ENCODE measurements at regions not wholly inside any gene's neighbourhood (a gene's known extent, or its start where the extent isn't known, plus 50 kb on each side); places are given as distances from the start of the nearest gene placed in this dataset.

GRCh38 chr7:22610263-22610662 lies 110.3 kb upstream of the STEAP1B start:
- TF ChIP-seq CTCF (IDR thresholded peaks at IDR 0.05; ENCODE audit: low read depth, low read length) (no peak), EZH2phosphoT487 (IDR thresholded peaks at IDR 0.05; ENCODE audit: low read depth) (no peak)
- Histone ChIP-seq H3K36me3 (replicated peaks; ENCODE audit: low read depth, low read length) (peaks cover 42% of the 10 kb centered on the region), H3K4me2 (ENCODE audit: low read length) (no peak overlapping the region), H3K79me2 (ENCODE audit: low read length) (peaks cover 82% of the 10 kb centered on the region), H3K4me1 (ENCODE audit: low read length) (peaks cover 54% of the 10 kb centered on the region), H3K9ac (ENCODE audit: low read length) (no peak overlapping the region), H3K9me3 (ENCODE audit: insufficient read depth, low read length) (no peaks in the 10 kb centered on the region), H3K27ac (ENCODE audit: low read length) (no peak overlapping the region), H4K20me1 (ENCODE audit: insufficient read depth, low read length) (peaks cover 37% of the 10 kb centered on the region), H2AFZ (ENCODE audit: low read depth, low read length) (no peak overlapping the region), H3K4me3 (ENCODE audit: low read length) (no peak overlapping the region), H3K27me3 (ENCODE audit: low read depth, low read length) (no peaks in the 10 kb centered on the region)

- Histone ChIP-seq H3K36me3 (replicated peaks; ENCODE audit: low read depth, low read length) (peaks cover 47% of the 10 kb centered on the region), H4K20me1 (ENCODE audit: insufficient read depth, low read length) (peaks cover 64% of the 10 kb centered on the region), H3K27ac (ENCODE audit: low read length) (no peak overlapping the region), H2AFZ (ENCODE audit: low read depth, low read length) (no peak overlapping the region), H3K4me1 (ENCODE audit: low read length) (peaks cover 35% of the 10 kb centered on the region), H3K9me3 (ENCODE audit: insufficient read depth, low read length) (no peaks in the 10 kb centered on the region), H3K27me3 (ENCODE audit: low read depth, low read length) (no peaks in the 10 kb centered on the region), H3K4me3 (ENCODE audit: low read length) (no peak overlapping the region), H3K9ac (ENCODE audit: low read length) (no peak overlapping the region), H3K4me2 (ENCODE audit: low read length) (no peak overlapping the region), H3K79me2 (ENCODE audit: low read length) (peaks cover 80% of the 10 kb centered on the region)
- TF ChIP-seq CTCF (IDR thresholded peaks at IDR 0.05; ENCODE audit: low read depth, low read length) = no peak
- no peak for TF ChIP-seq EZH2phosphoT487 (IDR thresholded peaks at IDR 0.05; ENCODE audit: low read depth)
Observed at GRCh38 chr7:22607180-22607579, 107.2 kb upstream of the STEAP1B start.

DNA sequence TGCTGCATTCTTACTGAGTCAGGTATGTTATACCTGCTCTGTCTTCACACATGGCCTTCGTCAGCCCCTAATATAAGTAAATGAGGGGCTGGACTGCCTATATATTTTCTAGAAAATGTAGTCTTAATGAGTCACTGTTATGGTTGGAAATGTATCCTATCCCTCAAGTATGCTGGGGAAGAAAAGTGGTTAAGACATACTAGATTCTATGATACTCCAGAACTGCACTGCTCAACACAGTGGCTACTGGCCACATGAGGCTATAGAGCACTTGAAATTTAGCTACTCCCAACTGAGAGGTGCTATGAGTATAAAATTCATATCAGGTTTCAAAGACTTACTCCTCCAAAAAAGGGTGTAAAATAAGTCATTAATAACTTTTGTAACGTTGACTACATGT lies 104.3 kb upstream of the STEAP1B start:
- TF ChIP-seq CTCF (IDR thresholded peaks at IDR 0.05; ENCODE audit: low read depth, low read length) (no peak), EZH2phosphoT487 (IDR thresholded peaks at IDR 0.05; ENCODE audit: low read depth) (no peak)
- Histone ChIP-seq H2AFZ (ENCODE audit: low read depth, low read length) (no peak overlapping the region), H3K4me3 (ENCODE audit: low read length) (no peak overlapping the region), H3K9me3 (ENCODE audit: insufficient read depth, low read length) (no peaks in the 10 kb centered on the region), H4K20me1 (ENCODE audit: insufficient read depth, low read length) (peaks cover 74% of the 10 kb centered on the region), H3K4me1 (ENCODE audit: low read length) (peaks cover 22% of the 10 kb centered on the region), H3K27me3 (ENCODE audit: low read depth, low read length) (no peaks in the 10 kb centered on the region), H3K4me2 (ENCODE audit: low read length) (no peak overlapping the region), H3K36me3 (replicated peaks; ENCODE audit: low read depth, low read length) (peaks cover 32% of the 10 kb centered on the region), H3K27ac (ENCODE audit: low read length) (no peak overlapping the region), H3K9ac (ENCODE audit: low read length) (no peak overlapping the region), H3K79me2 (ENCODE audit: low read length) (peaks cover 75% of the 10 kb centered on the region)

- Histone ChIP-seq H3K9ac (ENCODE audit: low read length) (no peak overlapping the region), H2AFZ (ENCODE audit: low read depth, low read length) (no peak overlapping the region), H4K20me1 (ENCODE audit: insufficient read depth, low read length) (peaks cover 76% of the 10 kb centered on the region), H3K4me1 (ENCODE audit: low read length) (peaks cover 22% of the 10 kb centered on the region), H3K4me3 (ENCODE audit: low read length) (no peak overlapping the region), H3K9me3 (ENCODE audit: insufficient read depth, low read length) (no peaks in the 10 kb centered on the region), H3K27me3 (ENCODE audit: low read depth, low read length) (no peaks in the 10 kb centered on the region), H3K36me3 (replicated peaks; ENCODE audit: low read depth, low read length) (peaks cover 36% of the 10 kb centered on the region), H3K79me2 (ENCODE audit: low read length) (peaks cover 72% of the 10 kb centered on the region), H3K27ac (ENCODE audit: low read length) (no peak overlapping the region), H3K4me2 (ENCODE audit: low read length) (no peak overlapping the region)
- TF ChIP-seq EZH2phosphoT487 (IDR thresholded peaks at IDR 0.05; ENCODE audit: low read depth) (no peak), CTCF (IDR thresholded peaks at IDR 0.05; ENCODE audit: low read depth, low read length) (no peak)
Observed at GRCh38 chr7:22601812-22602565, 102.0 kb upstream of the STEAP1B start.

Data from OCI-LY3 (cell line).